MM.1S (cell line): ENCODE measurements at regions not wholly inside any gene's neighbourhood (a gene's known extent, or its start where the extent isn't known, plus 50 kb on each side); places are given as distances from the start of the nearest gene placed in this dataset.
A peak's percentile ranks its signal among the peaks of the same experiment; 100 is the strongest.

ENCODE experiments used
- DNase-seq: peaks from one replicate; pipeline ENCODE4 v3.0.0-alpha.2; 2015
- H2AFZ ChIP-seq: fragments of 300-600 bp; sonication (generic); 2 replicates; pipeline ENCODE4 v1.6.0; 2016; ENCODE audit warnings: antibody characterized with exemption, low read length
- H3F3A ChIP-seq: fragments of 300-600 bp; sonication (generic); 2 replicates; pipeline ENCODE4 v1.6.1; 2016; ENCODE audit warnings: mild to moderate bottlenecking, antibody characterized with exemption, low read length, moderate library complexity, mixed read lengths; ENCODE audit not compliant: insufficient read depth
- H3K27ac ChIP-seq: fragments of 300-600 bp; sonication (generic); 2 replicates; pipeline ENCODE4 v1.5.1; 2016; ENCODE audit warnings: mild to moderate bottlenecking, low read length
- H3K27me3 ChIP-seq: fragments of 300-600 bp; sonication (generic); replicated peaks from 2 replicates; pipeline ENCODE4 v1.6.0; 2016; ENCODE audit warnings: low read length; ENCODE audit not compliant: insufficient read depth
- H3K36me3 ChIP-seq: fragments of 300-600 bp; sonication (generic); replicated peaks from 2 replicates; pipeline ENCODE4 v1.6.1; 2016; ENCODE audit warnings: mild to moderate bottlenecking, low read length, mixed read lengths; ENCODE audit not compliant: insufficient read depth
- H3K4me1 ChIP-seq: fragments of 300-600 bp; sonication (generic); 2 replicates; pipeline ENCODE4 v1.6.1; 2016; ENCODE audit warnings: low read length, mixed read lengths
- H3K4me2 ChIP-seq: fragments of 300-600 bp; sonication (generic); 2 replicates; pipeline ENCODE4 v1.6.0; 2016; ENCODE audit warnings: low read depth, low read length
- H3K4me3 ChIP-seq: fragments of 300-600 bp; sonication (generic); 2 replicates; pipeline ENCODE4 v1.5.1; 2016; ENCODE audit warnings: low read length, mixed read lengths
- H3K79me2 ChIP-seq: fragments of 300-600 bp; sonication (generic); 2 replicates; pipeline ENCODE4 v1.6.1; 2016; ENCODE audit warnings: mixed run types, low read length, mixed read lengths
- H3K9ac ChIP-seq: fragments of 300-600 bp; sonication (generic); 2 replicates; pipeline ENCODE4 v1.6.1; 2016; ENCODE audit warnings: low read length, mixed read lengths
- H3K9me2 ChIP-seq: fragments of 300-600 bp; sonication (generic); replicated peaks from 2 replicates; pipeline ENCODE4 v1.6.1; 2016; ENCODE audit warnings: mild to moderate bottlenecking, low read length, mixed read lengths; ENCODE audit not compliant: insufficient read depth
- H3K9me3 ChIP-seq: fragments of 300-600 bp; sonication (generic); replicated peaks from 2 replicates; pipeline ENCODE4 v1.6.1; 2016; ENCODE audit warnings: mild to moderate bottlenecking, low read length, mixed read lengths; ENCODE audit not compliant: insufficient read depth
- H4K20me1 ChIP-seq: fragments of 300-600 bp; sonication (generic); 2 replicates; pipeline ENCODE4 v1.6.1; 2016; ENCODE audit warnings: mild to moderate bottlenecking, low read length, moderate library complexity, mixed read lengths; ENCODE audit not compliant: insufficient read depth
- EZH2 ChIP-seq: fragments of 300-600 bp; sonication (generic); optimal IDR thresholded peaks from 2 replicates; pipeline ENCODE3; 2017; ENCODE audit warnings: low read depth, mild to moderate bottlenecking, antibody characterized with exemption, low read length, mixed read lengths
- EZH2phosphoT487 ChIP-seq: fragments of 300-600 bp; sonication (generic); IDR thresholded peaks from 2 replicates; pipeline ENCODE4 v1.6.1; 2018; ENCODE audit warnings: antibody characterized with exemption, low read length
- TF ChIP-seq, protein P1 (sequence below): fragments of 300-600 bp; sonication (generic); IDR thresholded peaks from 2 replicates; pipeline ENCODE4 v1.5.1; 2016; ENCODE audit warnings: antibody characterized with exemption, low read length, mixed read lengths

DNA sequence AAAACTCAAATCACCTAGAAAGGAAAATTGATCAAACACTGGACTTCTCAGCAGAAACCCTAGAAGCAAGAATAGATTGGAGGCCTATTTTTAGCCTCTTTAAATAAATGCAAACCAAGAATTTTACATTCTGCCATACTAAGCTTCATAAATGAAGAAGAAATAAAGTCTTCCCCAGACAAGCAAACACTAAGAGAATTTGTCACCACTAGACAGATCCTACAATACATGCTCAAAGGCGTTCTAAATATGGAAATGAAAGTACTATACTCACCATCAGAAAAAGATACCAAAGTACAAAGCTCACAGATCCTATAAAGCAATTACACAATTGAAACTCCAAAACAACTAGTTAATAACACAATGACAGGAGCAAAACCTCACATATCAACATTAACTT is 578.1 kb downstream of the UQCRFS1 start:
- H3K36me3 ChIP-seq, result 0 out of 2 replicates have a peak, but pooled peaks cover 1% of the 10 kb centered on the region
- no peak for TF ChIP-seq EZH2phosphoT487
- no peak for TF ChIP-seq EZH2
- TF ChIP-seq, protein P1, sequence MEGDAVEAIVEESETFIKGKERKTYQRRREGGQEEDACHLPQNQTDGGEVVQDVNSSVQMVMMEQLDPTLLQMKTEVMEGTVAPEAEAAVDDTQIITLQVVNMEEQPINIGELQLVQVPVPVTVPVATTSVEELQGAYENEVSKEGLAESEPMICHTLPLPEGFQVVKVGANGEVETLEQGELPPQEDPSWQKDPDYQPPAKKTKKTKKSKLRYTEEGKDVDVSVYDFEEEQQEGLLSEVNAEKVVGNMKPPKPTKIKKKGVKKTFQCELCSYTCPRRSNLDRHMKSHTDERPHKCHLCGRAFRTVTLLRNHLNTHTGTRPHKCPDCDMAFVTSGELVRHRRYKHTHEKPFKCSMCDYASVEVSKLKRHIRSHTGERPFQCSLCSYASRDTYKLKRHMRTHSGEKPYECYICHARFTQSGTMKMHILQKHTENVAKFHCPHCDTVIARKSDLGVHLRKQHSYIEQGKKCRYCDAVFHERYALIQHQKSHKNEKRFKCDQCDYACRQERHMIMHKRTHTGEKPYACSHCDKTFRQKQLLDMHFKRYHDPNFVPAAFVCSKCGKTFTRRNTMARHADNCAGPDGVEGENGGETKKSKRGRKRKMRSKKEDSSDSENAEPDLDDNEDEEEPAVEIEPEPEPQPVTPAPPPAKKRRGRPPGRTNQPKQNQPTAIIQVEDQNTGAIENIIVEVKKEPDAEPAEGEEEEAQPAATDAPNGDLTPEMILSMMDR, result no peak
- no peaks in the 10 kb centered on the region for H4K20me1 ChIP-seq
- peak overlapping the region; percentile 26; the same call in 1 of the 2 replicates for H3K27ac ChIP-seq
- peaks cover 18% of the 10 kb centered on the region for H3K79me2 ChIP-seq
- H2AFZ ChIP-seq, result no peak overlapping the region
- H3K9ac ChIP-seq, result no peak overlapping the region
- peaks cover 39% of the 10 kb centered on the region for H3K4me1 ChIP-seq
- H3K9me3 ChIP-seq, result no peaks in the 10 kb centered on the region
- peak; percentile 54 for DNase-seq
- H3K4me3 ChIP-seq, result no peak overlapping the region
- H3K27me3 ChIP-seq, result no peaks in the 10 kb centered on the region
- H3K9me2 ChIP-seq, result no peaks in the 10 kb centered on the region
- H3F3A ChIP-seq, result peaks cover 46% of the 10 kb centered on the region
- H3K4me2 ChIP-seq, result 0 out of 2 replicates have a peak overlapping the region, but pooled peaks have one; percentile 0

DNA sequence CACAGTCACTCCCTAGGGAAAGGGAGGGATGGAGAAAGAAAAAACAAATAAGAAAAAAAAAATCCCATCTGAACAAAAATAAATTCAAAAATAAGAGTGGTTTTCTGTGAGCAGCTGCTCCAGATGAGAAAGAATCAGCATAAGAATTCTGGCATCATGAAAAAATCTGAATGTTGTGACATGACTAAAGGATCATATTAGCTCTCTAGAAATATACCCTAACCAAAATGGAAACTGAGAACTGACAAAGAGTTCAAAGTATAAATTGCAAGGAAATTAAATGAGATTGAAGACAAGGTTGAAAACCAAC is 579.0 kb downstream of the UQCRFS1 start:
- H3K4me2 ChIP-seq, result peak overlapping the region; percentile 93; the same call in 1 of the 2 replicates

DNA sequence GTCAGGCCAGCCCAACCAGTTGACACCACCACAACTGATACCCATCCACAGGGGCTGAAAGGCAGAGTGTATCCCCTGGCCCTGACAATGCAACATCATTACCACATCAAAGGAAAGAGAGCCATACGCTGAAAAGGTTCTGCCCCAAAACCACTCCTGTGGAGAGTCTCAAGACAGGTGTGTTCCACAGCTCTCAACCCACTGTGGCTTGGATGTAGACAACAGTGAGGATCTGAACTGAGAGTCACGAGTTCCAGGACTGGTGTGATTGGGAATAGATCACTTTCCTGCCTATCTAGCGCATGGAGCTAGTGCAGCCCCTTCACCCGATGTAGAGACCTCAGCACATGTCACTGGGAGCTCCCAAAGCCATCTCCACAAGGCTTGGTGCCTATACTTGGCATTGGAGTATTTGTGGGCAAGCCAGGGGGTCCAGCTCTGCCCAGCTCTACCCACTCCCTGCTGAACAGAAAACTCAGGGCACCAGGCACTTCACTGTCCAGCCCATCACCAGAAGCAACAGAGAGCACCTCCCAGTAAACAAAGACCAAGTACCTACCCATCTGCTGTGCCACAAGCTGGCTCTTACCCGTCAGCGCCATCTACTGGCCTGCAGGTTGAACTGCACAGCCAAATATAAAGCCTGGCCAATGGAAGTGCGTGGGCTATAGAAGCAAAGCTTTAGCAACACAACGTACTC is 579.5 kb downstream of the UQCRFS1 start:
- peak; percentile 96 for DNase-seq
- H4K20me1 ChIP-seq, result no peaks in the 10 kb centered on the region
- H3K27ac ChIP-seq, result peak overlapping the region; percentile 99
- H3K9me2 ChIP-seq, result no peaks in the 10 kb centered on the region
- H3K9me3 ChIP-seq, result no peaks in the 10 kb centered on the region
- TF ChIP-seq EZH2, result no peak
- TF ChIP-seq, protein P1, result peak; percentile 99
- no peak overlapping the region for H2AFZ ChIP-seq
- H3K27me3 ChIP-seq, result no peaks in the 10 kb centered on the region
- H3K4me3 ChIP-seq, result peak overlapping the region; percentile 66
- peak overlapping the region; percentile 93 for H3K4me2 ChIP-seq
- peak overlapping the region; percentile 90 for H3K9ac ChIP-seq
- peaks cover 44% of the 10 kb centered on the region for H3K4me1 ChIP-seq
- peaks cover 30% of the 10 kb centered on the region for H3K79me2 ChIP-seq
- peaks cover 46% of the 10 kb centered on the region for H3F3A ChIP-seq
- H3K36me3 ChIP-seq, result 0 out of 2 replicates have a peak, but pooled peaks cover 5% of the 10 kb centered on the region

More for the DNA sequence above, 579.0 kb downstream of the UQCRFS1 start:
- TF ChIP-seq EZH2 (no peak), EZH2phosphoT487 (no peak)
- TF ChIP-seq, protein P1, result no peak
- Histone ChIP-seq H3K9me3 (no peaks in the 10 kb centered on the region), H2AFZ (no peak overlapping the region), H3K4me3 (no peak overlapping the region), H3K4me1 (peaks cover 44% of the 10 kb centered on the region), H3F3A (peaks cover 46% of the 10 kb centered on the region), H3K36me3 (0 out of 2 replicates have a peak, but pooled peaks cover 5% of the 10 kb centered on the region), H3K27me3 (no peaks in the 10 kb centered on the region), H4K20me1 (no peaks in the 10 kb centered on the region), H3K79me2 (peaks cover 27% of the 10 kb centered on the region), H3K27ac (peak overlapping the region; percentile 99; the same call in 1 of the 2 replicates), H3K9me2 (no peaks in the 10 kb centered on the region), H3K9ac (no peak overlapping the region; the same call in 1 of the 2 replicates)
- no peak for DNase-seq
